ENCODE measurements at regions not wholly inside any gene's neighbourhood (a gene's known extent, or its start where the extent isn't known, plus 50 kb on each side); places are given as distances from the start of the nearest gene placed in this dataset.

- TF ChIP-seq, protein P1, sequence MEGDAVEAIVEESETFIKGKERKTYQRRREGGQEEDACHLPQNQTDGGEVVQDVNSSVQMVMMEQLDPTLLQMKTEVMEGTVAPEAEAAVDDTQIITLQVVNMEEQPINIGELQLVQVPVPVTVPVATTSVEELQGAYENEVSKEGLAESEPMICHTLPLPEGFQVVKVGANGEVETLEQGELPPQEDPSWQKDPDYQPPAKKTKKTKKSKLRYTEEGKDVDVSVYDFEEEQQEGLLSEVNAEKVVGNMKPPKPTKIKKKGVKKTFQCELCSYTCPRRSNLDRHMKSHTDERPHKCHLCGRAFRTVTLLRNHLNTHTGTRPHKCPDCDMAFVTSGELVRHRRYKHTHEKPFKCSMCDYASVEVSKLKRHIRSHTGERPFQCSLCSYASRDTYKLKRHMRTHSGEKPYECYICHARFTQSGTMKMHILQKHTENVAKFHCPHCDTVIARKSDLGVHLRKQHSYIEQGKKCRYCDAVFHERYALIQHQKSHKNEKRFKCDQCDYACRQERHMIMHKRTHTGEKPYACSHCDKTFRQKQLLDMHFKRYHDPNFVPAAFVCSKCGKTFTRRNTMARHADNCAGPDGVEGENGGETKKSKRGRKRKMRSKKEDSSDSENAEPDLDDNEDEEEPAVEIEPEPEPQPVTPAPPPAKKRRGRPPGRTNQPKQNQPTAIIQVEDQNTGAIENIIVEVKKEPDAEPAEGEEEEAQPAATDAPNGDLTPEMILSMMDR (IDR thresholded peaks at IDR 0.05) = no peak
- TF ChIP-seq POLR2A (IDR thresholded peaks at IDR 0.05) = no peak
These were observed 208.9 kb upstream of the FOXQ1 start for GRCh38 chr6:1103021-1103420.

Data from testis (tissue), 2 donors.